Trophoblast cell (in vitro differentiated cells and primary cell): ENCODE measurements at regions not wholly inside any gene's neighbourhood (a gene's known extent, or its start where the extent isn't known, plus 50 kb on each side); places are given as distances from the start of the nearest gene placed in this dataset.

ENCODE experiments used
- DNase-seq, 2 donors: peaks; one replicate each; pipeline ENCODE4 v3.0.0-alpha.2; 2016
- H2AFZ ChIP-seq: 2 replicates; pipeline ENCODE4 v1.6.1; 2013; ENCODE audit warnings: low read length, moderate library complexity, mild to moderate bottlenecking; ENCODE audit not compliant: insufficient read depth, poor library complexity
- H2AK5ac ChIP-seq: 2 replicates; pipeline ENCODE4 v1.6.1; 2013; ENCODE audit warnings: mild to moderate bottlenecking, low read length
- H2BK120ac ChIP-seq: 2 replicates; pipeline ENCODE4 v1.6.1; 2013; ENCODE audit warnings: low read length, mild to moderate bottlenecking, moderate library complexity; ENCODE audit not compliant: insufficient read depth, poor library complexity
- H2BK12ac ChIP-seq: 2 replicates; pipeline ENCODE4 v1.6.1; 2013; ENCODE audit warnings: mild to moderate bottlenecking, low read length, moderate library complexity
- H2BK5ac ChIP-seq: 2 replicates; pipeline ENCODE4 v1.6.1; 2013; ENCODE audit warnings: low read length, low read depth, moderate library complexity, mild to moderate bottlenecking; ENCODE audit not compliant: poor library complexity
- H3K14ac ChIP-seq: 2 replicates; pipeline ENCODE4 v1.6.1; 2013; ENCODE audit warnings: mild to moderate bottlenecking, low read length
- H3K18ac ChIP-seq: 2 replicates; pipeline ENCODE4 v1.6.1; 2013; ENCODE audit warnings: mild to moderate bottlenecking, low read length
- H3K23ac ChIP-seq: 2 replicates; pipeline ENCODE4 v1.6.1; 2013; ENCODE audit warnings: low read length
- H3K27ac ChIP-seq: 2 replicates; pipeline ENCODE4 v1.5.1; 2013; ENCODE audit warnings: low read depth, mild to moderate bottlenecking, inconsistent platforms, low read length, moderate library complexity
- H3K27me3 ChIP-seq: 2 replicates; pipeline ENCODE4 v1.6.1; 2013; ENCODE audit warnings: inconsistent platforms, mild to moderate bottlenecking, low read length, moderate library complexity; ENCODE audit not compliant: insufficient read depth
- H3K36me3 ChIP-seq, 2 experiments: 1 replicate in 1 of 2; 2 replicates in 1 of 2; pipeline ENCODE4 v1.6.1; 2013; ENCODE audit warnings: low read length in 2 of 2, mild to moderate bottlenecking in 2 of 2, moderate library complexity in 1 of 2; ENCODE audit not compliant: insufficient read depth in 2 of 2, control insufficient read depth in 1 of 2
- H3K4ac ChIP-seq: 2 replicates; pipeline ENCODE4 v1.6.1; 2013; ENCODE audit warnings: low read depth, mild to moderate bottlenecking, low read length, moderate library complexity
- H3K4me1 ChIP-seq, 2 experiments: 1 replicate in 1 of 2; 2 replicates in 1 of 2; pipeline ENCODE4 v1.6.1; 2013; ENCODE audit warnings: low read length in 2 of 2, mild to moderate bottlenecking in 2 of 2, moderate library complexity in 1 of 2; ENCODE audit not compliant: insufficient read depth in 2 of 2, control insufficient read depth in 1 of 2
- H3K4me2 ChIP-seq: 2 replicates; pipeline ENCODE4 v1.6.1; 2013; ENCODE audit warnings: inconsistent platforms, mild to moderate bottlenecking, low read length, moderate library complexity
- H3K4me3 ChIP-seq: 2 replicates; pipeline ENCODE4 v1.5.1; 2013; ENCODE audit warnings: mild to moderate bottlenecking, low read depth, low read length, inconsistent platforms
- H3K79me1 ChIP-seq: one replicate; pipeline ENCODE4 v1.6.1; 2013; ENCODE audit warnings: low read length
- H3K79me2 ChIP-seq: 2 replicates; pipeline ENCODE4 v1.6.1; 2013; ENCODE audit warnings: low read length, mild to moderate bottlenecking; ENCODE audit not compliant: control insufficient read depth, insufficient read depth, poor library complexity
- H3K9ac ChIP-seq: 2 replicates; pipeline ENCODE4 v1.6.1; 2013; ENCODE audit warnings: mild to moderate bottlenecking, low read length
- H3K9me3 ChIP-seq: 2 replicates; pipeline ENCODE4 v1.6.1; 2013; ENCODE audit warnings: low read depth, mild to moderate bottlenecking, control low read depth, inconsistent platforms, low read length; ENCODE audit not compliant: insufficient read depth
- H4K12ac ChIP-seq: 2 replicates; pipeline ENCODE4 v1.6.1; 2013; ENCODE audit warnings: low read depth, mild to moderate bottlenecking, low read length, moderate library complexity
- H4K8ac ChIP-seq: 2 replicates; pipeline ENCODE4 v1.6.1; 2013; ENCODE audit warnings: low read depth, mild to moderate bottlenecking, low read length, moderate library complexity
- H4K91ac ChIP-seq: one replicate; pipeline ENCODE4 v1.6.1; 2013; ENCODE audit warnings: low read depth, mild to moderate bottlenecking, low read length, moderate library complexity
- WGBS: extraction: QIAGEN DNeasy Blood & Tissue Kit; methylation state at CpG from one replicate; pipeline ENCODE4 v1.1.7; 2013; ENCODE audit warnings: missing lambda C conversion rate; ENCODE audit not compliant: insufficient read length, insufficient coverage; ENCODE audit errors: extremely low coverage; 5-methylcytosine and 5-hydroxymethylcytosine counted together

DNA sequence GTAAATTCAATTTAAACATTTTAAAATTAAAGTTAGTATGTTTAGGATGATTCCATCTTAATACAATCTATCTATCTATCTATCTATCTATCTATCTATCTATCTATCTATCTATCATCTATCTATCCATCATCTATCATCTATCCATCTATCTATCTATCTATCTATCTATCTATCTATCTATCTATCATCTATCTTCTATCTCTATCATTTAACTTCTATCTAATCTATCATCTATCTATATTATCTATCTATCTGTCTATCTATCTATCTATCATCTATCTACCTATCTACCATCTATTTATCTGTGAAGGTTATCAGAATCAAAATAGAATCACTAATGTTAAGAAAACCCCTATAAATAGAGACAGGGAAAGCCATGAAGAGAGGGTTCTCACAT lies 78.3 kb downstream of the RAMP3 start:
- H3K36me3 ChIP-seq = no peaks in the 10 kb centered on the region
- no peaks in the 10 kb centered on the region for H3K27me3 ChIP-seq
- no peak for DNase-seq
- no peaks in the 10 kb centered on the region for H3K79me1 ChIP-seq
- no peaks in the 10 kb centered on the region for H3K4me1 ChIP-seq
- H3K4me3 ChIP-seq = no peak overlapping the region
- no peak overlapping the region for H3K9ac ChIP-seq
- no peak overlapping the region for H3K23ac ChIP-seq
- no peak overlapping the region for H2BK5ac ChIP-seq
- no peak overlapping the region for H3K4ac ChIP-seq
- no peak overlapping the region for H2BK120ac ChIP-seq
- no peak overlapping the region for H3K18ac ChIP-seq
- H4K8ac ChIP-seq = no peak overlapping the region
- H3K4me2 ChIP-seq = no peak overlapping the region
- H4K12ac ChIP-seq = no peak overlapping the region
- no peak overlapping the region for H2AK5ac ChIP-seq
- H4K91ac ChIP-seq = no peak overlapping the region
- no peak overlapping the region for H3K27ac ChIP-seq
- peaks cover under 1% of the 10 kb centered on the region for H3K9me3 ChIP-seq
- H3K14ac ChIP-seq = no peak overlapping the region
- H3K79me2 ChIP-seq = no peaks in the 10 kb centered on the region
- H2BK12ac ChIP-seq = no peak overlapping the region
- H2AFZ ChIP-seq = no peak overlapping the region

GRCh38 chr7:45236666-45237065 lies 79.1 kb downstream of the RAMP3 start:
- no peak overlapping the region for H3K4ac ChIP-seq
- no peak overlapping the region for H2BK5ac ChIP-seq
- H4K8ac ChIP-seq = no peak overlapping the region
- no peak overlapping the region for H4K12ac ChIP-seq
- H2BK120ac ChIP-seq = no peak overlapping the region
- H2BK12ac ChIP-seq = no peak overlapping the region
- no peak overlapping the region for H3K18ac ChIP-seq
- H3K36me3 ChIP-seq = no peaks in the 10 kb centered on the region
- no peak overlapping the region for H2AK5ac ChIP-seq
- no peaks in the 10 kb centered on the region for H3K79me2 ChIP-seq
- H3K27me3 ChIP-seq = no peaks in the 10 kb centered on the region
- H3K4me2 ChIP-seq = no peak overlapping the region
- H3K9me3 ChIP-seq = peaks cover 2% of the 10 kb centered on the region
- no peak overlapping the region for H3K9ac ChIP-seq
- H3K14ac ChIP-seq = no peak overlapping the region
- H3K27ac ChIP-seq = no peak overlapping the region
- no peak overlapping the region for H3K23ac ChIP-seq
- H2AFZ ChIP-seq = no peak overlapping the region
- H4K91ac ChIP-seq = no peak overlapping the region
- WGBS = no CpG with 5 or more reads among the region's 1 CpG
- no peaks in the 10 kb centered on the region for H3K4me1 ChIP-seq
- no peaks in the 10 kb centered on the region for H3K79me1 ChIP-seq
- no peak overlapping the region for H3K4me3 ChIP-seq
- no peak for DNase-seq

- Histone ChIP-seq H3K4me3 (no peak overlapping the region), H2AK5ac (no peak overlapping the region), H3K4ac (no peak overlapping the region), H3K9ac (no peak overlapping the region), H3K36me3 (no peaks in the 10 kb centered on the region), H2AFZ (no peak overlapping the region), H3K9me3 (peaks cover 2% of the 10 kb centered on the region), H3K18ac (no peak overlapping the region), H3K23ac (no peak overlapping the region), H3K79me2 (no peaks in the 10 kb centered on the region), H2BK12ac (no peak overlapping the region), H3K4me1 (no peaks in the 10 kb centered on the region), H3K27me3 (no peaks in the 10 kb centered on the region), H3K79me1 (no peaks in the 10 kb centered on the region), H3K14ac (no peak overlapping the region), H2BK120ac (no peak overlapping the region), H4K12ac (no peak overlapping the region), H2BK5ac (no peak overlapping the region), H3K4me2 (no peak overlapping the region), H3K27ac (no peak overlapping the region), H4K8ac (no peak overlapping the region), H4K91ac (no peak overlapping the region)
- WGBS = no CpG with 5 or more reads among the region's 13 CpGs
- no peak for DNase-seq
These were observed 80.3 kb downstream of the RAMP3 start for GRCh38 chr7:45237788-45238461.

DNA sequence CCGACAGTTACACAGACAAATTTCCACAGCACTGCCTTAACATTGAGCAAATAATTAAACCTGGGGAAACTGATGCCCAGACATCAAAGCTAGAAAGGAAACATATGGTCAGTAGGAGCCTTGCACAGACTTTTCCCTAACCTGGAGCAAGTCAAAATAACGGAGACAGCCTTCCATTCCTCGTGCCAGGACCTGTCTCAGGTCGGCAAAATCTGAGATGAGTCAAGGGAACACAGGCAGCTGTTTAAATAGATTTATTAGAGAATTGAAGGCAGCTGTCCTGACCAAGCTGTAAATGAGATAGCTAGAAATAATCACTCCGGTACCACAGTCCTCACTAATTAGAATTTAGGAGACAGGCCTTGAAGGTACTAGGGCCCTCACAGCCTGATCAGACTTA lies 81.2 kb downstream of the RAMP3 start:
- Histone ChIP-seq H2AFZ (no peak overlapping the region), H3K79me2 (no peaks in the 10 kb centered on the region), H3K4me1 (no peaks in the 10 kb centered on the region), H4K12ac (no peak overlapping the region), H3K4me3 (no peak overlapping the region), H3K4me2 (no peak overlapping the region), H3K9me3 (peaks cover 2% of the 10 kb centered on the region), H2BK120ac (no peak overlapping the region), H3K4ac (no peak overlapping the region), H3K23ac (no peak overlapping the region), H3K18ac (no peak overlapping the region), H3K27me3 (no peaks in the 10 kb centered on the region), H2BK5ac (no peak overlapping the region), H3K36me3 (no peaks in the 10 kb centered on the region), H4K91ac (no peak overlapping the region), H3K79me1 (no peaks in the 10 kb centered on the region), H3K27ac (no peak overlapping the region), H2BK12ac (no peak overlapping the region), H4K8ac (no peak overlapping the region), H3K14ac (no peak overlapping the region), H3K9ac (no peak overlapping the region), H2AK5ac (no peak overlapping the region)
- WGBS = no CpG with 5 or more reads among the region's 5 CpGs
- no peak for DNase-seq
